Hematopoietic multipotent progenitor cell treated with erythropoietin and hydrocortisone succinate and interleukin-3 and kit ligand, for 15 days (in vitro differentiated cells): ENCODE measurements at regions not wholly inside any gene's neighbourhood (a gene's known extent, or its start where the extent isn't known, plus 50 kb on each side); places are given as distances from the start of the nearest gene placed in this dataset.
A peak's percentile ranks its signal among the peaks of the same experiment; 100 is the strongest.

Experiments used
- DNase-seq: peaks from one replicate; pipeline ENCODE4 v3.0.0-alpha.2; 2015; ENCODE audit warnings: low spot score

DNA sequence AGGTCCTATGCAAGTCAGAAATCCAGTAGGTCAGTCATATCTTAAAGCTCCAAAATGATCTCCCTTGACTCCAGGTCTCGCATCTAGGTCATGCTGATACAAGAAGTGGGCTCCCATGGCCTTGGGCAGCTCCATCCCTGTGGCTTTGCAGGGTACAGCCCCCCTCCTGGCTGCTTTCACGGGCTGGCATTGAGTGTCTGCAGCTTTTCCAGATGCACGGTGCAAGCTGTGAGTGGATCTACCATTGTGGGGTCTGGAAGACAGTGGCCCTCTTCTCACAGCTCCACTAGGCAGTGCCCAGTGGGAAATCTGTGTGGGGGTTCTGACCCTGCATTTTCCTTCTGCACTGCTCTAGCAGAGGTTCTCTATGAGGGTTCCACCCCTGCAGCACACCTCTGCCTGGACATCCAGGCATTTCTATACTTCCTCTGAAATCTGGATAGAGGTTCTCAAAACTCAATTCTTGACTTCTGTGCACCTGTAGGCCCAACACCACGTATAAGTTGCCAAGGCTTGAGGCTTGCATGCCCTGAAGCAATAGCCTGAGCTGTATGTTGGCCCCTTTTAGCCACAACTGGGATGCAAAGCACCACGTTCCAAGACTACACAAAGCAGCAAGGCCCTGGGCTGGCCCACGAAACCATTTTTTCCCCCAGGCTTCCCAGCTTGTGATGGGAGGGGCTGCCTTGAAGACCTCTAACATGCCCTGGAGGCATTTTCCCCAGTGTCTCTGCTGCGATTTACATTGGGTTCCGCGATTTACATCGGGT is 472.7 kb downstream of the NPHP4 start:
- DNase-seq: no peak

DNA sequence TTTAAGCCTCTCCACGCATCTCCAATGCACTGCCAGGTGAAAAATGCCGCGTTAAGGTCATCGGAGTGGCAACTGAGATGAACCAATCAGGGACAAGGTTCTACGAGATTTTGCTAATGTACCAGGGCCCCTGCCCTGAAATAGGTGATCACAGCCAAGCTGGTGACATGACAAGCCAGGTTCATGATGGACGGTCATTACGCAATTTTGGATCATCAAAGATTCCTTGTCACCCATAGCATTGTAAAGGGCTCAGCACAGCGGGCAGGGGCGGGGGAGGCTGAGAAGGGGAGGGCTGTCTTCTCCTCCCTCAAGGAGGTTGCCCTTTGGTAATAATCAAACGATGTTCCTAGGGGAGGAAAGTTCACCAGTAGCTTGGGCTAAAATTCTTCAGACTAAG is 475.5 kb downstream of the NPHP4 start:
- DNase-seq: no peak

DNA sequence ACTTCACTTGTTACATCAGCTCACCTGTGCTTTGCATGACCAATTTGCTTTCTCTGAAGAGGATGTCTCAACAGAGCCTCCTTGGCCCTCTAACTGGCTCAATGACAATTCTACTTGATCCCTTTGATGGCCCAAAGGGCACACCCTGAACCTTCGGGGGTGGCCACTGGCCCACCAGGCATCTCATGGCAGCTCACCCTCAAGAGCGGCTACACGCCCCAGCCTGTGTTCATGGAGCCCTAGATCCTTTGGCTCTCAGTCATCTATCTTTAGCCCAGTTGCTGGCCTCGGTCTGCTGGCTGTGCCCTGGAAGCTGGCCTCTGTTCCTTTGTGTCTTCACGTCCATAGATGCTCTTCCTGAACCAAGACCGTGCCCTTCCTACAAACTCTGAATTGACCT is 476.7 kb downstream of the NPHP4 start:
- no peak for DNase-seq

DNA sequence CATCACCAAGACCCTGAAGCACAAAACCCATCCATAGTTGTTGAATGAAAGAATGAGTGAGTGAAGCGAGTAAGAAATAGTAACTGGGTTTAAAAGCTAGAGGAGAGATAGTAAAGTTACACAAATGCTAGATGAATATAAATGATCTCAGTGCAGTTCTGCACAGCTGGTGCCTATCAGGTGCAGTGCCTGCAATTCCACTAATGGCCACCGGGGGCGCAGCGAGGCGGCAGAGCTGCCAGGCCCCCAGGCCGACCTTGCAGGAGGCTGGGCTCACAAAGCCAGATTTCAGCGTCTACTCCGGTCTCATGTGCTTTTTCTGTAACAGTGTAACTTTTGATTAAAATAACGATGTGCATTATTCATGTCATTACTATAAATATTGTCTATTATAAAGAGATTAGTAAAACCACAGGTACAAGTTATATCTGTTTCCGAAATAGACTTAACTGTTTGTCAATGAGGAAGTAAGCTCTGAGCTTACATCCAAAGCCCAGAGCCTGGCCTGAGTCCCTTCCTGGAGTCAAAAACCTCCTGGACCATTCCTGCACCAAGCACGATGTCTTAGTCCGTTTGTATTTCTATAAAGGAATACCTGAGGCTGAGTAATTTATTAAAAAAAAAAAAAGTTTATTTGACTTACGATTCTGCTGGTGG is 477.6 kb downstream of the NPHP4 start:
- DNase-seq: peak; percentile 50

DNA sequence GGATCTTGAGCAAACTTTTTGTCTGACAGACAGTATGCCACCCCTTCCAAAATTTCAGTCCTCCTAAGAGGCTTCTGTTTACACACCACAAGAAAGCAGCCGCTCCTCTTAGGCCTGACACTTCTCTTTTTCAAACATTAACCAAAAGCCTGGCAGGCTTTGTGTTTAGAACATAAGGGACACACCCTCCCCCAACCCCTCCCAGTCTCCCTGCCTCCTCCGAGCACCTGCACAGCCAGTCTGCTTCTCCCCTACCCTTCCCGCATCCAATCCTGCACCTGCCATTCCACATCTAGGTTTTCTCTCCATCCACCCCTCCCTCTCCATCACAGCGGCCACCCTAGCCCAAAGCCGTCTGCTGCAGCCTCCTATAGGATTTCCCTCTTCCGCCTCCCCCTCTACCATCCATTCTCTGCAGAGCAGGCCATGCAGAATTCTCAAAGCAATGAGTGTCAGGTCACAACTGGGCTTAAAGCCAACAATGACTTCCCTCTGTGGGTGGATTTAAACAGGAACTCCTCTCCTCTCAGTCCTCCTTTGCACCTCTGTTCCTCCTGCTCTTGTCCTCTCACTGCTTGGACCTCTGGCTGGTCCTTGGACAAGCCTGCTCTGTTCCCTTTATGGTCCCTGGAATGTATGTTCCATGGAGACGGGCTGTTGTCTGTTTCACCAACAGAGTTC is 478.2 kb downstream of the NPHP4 start:
- DNase-seq: no peak

DNA sequence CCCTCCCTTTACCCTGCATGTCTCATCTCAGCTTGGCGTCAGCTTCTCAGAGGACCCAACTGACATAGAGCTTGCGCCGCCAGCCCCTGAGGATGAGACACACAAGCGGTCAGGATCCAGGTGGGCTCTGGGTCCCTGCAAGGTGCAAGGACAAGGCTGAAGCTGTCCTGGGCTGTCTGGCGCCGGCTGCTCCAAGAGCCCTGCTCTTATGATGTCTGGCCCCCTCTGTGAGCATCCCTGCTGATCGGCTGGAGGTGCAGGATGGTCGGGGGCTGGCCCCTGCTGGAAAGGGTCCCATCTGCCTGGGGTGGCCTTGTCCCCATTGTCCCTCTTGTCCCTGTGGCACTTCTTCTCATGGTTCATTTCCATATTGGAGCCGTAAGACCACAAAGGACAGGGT is 479.0 kb downstream of the NPHP4 start:
- no peak for DNase-seq

DNA sequence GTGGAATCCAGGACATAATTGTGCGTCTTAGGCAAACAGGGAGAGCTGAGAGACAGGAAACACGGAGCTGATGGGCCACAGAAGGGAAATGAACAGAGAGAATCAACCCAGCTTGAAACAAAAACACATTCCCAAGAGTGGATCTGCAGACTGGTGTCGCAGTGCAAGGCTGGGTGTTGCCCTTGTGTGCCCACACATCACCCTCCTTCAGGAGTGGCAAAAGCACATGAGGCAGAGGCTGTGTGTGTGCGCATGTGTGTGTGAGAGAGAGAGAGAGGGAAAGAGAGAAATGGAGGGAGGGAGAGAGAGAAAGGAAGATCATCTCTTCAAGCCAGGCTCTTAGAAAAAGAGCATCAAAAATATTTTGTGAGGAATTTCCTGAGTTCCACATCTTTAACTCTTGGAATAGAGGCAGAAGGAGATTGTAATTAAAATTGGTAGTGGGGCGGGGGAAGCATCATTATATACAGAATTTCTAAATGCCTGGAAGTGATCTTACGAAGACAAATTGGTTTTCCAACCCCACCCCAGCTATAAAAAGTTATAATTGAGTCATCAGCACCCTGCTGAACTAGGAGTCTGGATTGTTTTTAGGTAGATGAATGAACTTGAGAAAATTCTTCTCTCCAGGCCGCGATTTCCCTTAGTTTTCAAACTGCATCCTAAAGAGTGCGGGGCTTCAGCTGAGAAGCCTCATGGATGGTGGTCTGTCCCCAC is 480.7 kb downstream of the NPHP4 start:
- DNase-seq: no peak

DNA sequence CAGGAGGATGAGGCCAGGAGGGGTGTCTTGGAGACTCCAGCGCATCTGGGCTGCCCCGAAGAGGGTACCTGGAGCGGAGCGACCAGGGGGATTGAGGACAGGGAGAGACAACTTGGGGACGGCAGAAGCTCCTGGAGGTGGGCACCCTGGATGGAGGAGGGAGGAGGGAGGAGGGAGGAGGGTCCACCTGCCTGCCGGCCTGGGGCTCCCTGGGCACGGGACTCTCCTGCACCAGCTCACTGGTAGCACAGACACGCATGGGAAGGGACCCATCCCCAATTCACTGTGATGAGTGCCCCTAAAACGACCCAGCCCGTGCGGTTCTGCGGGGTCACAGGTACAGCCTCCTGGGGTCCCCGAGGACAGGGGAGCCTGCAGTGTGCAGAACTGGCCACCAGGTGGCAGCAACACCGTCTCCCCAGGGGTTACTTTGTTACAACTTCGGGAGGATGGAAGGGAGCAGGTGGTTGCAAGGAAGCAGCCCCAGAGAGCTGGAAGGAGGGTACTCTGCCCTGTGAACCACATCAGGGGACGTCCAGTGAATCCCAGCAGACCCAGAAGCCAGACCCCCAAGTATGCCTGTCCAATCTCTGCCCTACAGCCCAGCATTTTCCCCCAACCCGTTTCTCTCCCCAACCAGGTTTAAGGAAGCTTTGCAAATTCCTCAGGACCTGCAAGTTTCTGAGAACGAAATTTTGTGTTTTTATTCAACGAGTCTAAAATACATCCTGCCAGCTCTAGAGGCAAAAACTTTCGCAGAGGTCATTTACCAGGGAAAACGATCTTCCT is 482.4 kb downstream of the NPHP4 start:
- peak; percentile 48 for DNase-seq

DNA sequence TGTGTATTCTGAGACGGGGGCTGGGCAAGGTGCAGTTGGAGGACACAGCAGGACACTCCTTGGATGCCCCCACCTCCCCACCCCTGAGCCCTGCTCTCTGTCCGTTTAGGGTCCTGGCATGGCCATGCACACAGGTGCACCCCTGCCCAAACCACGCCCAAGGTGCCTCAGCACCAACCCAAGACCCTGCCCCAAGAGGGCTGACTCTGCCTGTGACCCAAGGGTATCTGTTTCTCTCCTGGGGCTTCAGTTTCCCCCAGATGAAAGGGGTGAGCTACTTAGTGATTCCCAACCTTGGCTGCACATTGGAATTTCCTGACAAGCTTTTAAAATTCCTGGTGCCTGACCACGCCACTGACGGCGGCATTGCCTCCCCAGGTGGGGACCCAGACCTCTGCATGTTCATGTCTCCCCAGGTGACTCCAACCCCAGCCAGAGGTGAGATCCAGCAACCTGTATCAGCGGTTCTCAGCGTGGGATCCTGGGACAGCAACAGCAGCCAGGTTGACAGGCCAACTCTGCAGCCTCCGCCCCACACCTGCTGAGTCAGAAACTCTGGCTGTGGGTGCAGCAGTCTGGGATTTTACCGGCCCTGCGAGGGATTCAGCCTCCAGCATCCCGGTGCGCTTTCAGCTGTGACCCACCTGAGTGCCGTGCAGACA is 483.4 kb downstream of the NPHP4 start:
- DNase-seq: no peak

DNA sequence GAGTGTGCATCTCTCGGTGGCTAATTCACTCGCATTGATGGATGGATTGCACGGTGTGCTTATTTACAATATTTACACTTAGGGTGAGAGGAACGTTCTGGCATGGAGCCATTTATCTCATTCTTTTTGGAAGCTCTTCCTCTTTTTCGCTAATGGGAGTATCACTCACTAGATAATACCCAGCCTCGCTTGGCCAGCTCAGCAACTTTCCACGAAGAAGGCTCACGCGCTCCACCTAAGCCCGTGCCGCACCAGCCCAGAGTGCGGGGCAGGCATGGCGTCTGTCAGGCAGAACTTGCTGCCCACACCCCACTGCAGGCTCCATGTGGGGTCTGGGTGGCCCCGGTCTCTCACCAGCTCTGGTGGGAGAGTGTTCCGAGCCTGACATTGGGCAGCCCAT is 484.9 kb downstream of the NPHP4 start:
- no peak for DNase-seq

DNA sequence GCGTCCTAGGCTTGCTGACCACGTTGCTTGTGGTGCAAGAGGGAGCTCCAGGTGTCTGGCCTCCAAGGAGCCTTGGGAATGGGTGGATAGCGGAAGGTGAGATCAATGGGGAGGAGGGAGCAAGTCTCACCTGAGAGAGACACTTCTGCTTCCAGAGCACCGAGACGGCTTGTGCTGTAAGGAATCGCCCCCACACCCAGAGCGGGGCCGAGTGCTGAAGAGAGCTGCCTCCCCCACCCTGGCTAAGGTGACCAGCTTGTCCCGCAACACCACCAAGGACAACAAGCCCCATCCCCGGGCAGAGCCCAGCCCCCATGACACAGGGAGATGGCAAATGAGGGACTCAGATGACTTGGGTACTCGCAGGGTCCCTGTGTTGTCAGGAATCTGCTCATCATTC is 485.6 kb downstream of the NPHP4 start:
- DNase-seq: no peak

DNA sequence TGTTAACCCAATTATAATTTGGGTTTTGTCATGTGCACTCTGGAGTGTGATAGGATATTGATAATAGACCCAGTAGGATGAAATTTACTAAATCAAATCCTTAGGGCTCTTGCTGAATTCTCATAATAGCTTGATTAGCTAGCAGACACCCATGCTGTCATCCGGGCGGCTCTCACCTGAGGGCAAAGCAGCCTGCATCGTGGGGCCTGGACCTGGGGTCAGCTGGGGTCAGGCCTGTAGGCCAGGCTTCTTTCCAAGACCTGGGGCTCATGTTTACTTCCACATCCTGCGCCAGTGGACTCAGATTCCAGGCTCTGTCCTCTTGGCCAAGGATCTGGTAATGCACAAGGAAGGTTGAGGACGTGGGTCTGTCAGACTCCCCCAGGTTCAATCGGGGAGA is 486.3 kb downstream of the NPHP4 start:
- DNase-seq: no peak

DNA sequence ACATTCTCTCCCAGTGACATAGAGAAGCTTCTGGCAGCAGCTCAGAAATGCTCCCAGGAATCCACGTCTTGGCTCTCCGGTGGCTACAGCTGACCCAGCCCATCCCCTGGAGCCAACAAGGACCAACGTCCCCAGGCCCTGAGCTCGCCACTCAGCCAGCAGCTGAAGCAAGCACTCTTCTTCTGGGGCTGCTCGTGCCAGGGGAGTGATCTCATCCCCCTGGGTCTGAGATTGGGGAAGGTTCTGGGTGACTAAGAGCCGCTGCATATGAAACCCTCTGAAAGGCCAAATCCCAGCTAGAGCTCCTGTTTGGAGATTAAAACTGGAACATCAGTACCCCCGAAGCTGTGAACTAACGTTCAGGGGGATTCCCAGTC is 487.9 kb downstream of the NPHP4 start:
- DNase-seq: no peak

DNA sequence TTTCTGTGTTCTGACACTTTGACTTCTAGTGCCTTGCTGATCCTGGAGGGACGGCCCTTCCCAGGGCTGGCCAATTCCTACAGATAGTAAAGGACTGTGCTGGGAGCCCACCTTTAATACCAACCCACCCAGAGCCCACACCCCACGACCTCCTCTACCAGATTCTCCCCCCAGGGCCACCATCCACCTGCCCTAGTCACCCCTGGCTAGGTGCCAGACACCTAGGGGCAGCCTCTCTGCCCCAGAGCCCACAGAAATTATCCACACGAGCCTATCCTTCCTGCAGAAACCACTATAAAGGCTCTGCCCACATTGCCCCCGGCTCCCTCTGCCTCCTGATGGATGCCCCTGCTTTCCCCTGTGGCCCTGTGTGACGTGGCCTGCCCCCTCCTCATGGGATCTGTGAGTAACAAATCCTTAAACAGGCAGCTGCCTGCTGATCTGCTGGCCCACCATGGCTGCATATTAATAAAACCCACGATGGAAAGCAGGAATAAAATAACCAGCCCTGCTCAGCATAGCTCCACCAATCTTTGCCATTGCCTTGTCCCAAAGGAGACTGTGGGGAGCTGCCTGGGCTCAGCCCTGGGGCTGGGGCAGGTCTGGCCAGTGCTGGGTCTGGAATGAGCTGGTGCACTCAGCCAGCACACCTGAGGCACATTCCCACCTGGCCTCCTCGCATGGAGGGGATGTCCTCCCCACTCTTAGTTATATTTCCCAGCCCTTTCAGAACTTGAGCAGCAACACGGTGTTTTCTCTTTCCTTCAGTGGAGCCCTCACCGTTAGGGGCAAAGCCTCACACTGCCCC is 488.5 kb downstream of the NPHP4 start:
- no peak for DNase-seq

DNA sequence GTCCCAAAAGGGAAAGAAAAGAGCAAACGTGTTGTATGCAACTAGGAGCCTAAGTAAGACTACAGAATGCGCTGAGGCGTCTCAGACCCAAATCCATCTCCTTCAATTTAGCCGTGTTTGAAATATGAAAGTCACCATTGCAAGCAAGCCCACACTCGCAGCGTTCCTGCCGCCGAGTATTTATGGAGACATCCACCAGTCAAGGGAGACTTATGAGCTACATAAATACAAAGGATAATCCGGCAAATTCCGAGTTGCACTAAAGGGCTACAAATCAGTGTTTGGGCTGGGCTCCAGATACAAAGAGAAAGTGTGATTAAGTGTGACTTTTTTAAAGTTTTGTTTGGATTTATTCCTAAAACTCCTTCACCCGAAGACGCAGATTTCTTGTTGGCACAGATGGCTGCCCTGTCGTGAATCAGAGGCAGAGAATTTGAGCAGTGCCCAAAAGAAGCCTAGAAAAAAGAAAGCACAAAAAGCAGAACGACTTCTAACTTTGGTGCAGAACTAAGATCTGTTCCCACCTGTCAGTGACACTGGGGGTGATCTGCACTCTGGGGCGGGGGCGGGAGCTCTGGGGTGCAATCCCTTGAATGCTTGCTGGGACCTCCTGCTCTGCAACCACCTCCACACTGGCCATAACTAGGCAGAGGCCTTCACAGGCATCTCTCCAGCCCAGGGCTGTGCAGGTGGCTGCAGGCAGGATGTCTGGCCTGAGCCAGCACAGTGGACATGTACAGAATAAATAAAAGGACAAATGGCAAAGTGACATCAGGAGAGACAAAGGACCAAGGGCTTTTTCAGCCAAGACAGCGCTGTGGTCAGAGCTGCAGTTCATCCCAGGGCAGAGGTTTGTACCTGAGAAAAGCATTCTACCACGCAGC is 489.7 kb downstream of the NPHP4 start:
- no peak for DNase-seq

DNA sequence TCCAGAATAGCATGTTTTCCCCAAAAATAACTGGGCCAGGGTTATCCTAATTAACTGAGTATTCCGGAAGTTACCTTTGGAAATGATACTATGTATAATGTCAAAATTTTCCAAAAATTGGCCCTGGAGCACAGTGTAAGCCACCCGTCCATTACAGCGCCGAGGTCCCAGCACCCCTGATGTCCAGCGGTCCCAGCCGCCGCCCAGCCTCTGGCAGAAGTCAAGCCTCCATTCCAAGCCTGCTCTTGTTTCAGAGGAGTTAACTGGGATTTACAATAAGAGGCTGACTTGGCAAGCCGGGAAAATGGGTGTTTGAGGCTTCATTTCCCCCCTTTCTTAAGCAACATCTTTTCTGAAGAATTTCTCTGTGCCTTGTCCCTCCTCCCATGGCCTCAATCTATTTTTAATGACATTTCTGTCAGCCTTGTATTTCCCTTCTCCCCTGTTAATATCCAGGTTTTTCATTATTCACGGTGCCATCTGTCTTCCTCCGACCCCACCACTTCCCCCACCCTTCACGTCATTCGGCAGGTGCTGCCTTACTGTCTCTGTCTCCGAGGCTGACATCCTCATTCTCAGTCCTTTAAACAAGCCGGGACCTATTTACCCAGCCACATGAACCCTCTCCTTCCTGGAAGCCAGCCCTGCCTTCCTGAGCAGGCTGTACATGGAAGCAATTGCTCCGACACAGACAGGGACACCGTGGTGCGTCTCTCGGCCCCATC is 490.9 kb downstream of the NPHP4 start:
- DNase-seq: no peak

DNA sequence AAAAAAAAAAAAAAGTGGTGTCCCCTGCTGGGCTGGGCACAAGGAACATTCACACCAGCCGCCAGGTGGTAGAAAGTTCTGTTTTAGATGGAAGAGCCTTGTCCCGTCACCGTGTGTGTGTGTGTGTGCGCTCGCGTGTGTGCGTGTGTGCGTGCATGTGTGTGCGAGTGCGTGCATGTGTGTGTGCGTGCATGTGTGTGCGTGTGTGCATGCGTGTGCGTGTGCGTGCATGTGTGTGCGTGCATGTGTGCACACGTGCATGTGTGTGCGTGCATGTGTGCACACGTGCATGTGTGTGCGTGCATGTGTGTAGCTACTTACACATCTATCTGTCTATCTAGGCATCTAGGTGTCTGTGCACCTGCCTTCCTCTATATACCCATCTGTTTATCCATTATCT is 491.7 kb downstream of the NPHP4 start:
- DNase-seq: no peak

DNA sequence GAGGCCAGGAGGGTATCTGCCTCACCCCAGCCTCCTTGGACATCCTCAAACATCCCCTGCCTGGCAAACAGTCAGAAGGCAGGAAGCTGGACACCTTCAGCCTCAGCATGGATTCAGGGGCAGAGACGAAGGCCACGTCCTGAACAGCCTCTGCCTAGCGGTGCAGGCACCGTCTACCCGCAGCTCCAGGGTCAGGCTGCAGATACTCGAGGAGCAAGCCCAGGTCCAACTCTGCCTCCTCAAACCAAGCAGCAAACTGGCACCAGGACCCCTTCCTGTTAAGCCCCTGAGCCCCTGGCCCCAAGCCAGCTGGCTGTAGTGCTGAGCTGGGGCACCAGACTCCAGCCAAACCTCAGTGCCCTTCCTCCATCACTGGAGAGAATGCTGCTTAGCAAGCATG is 494.7 kb downstream of the NPHP4 start:
- DNase-seq: no peak
